Myocyte (in vitro differentiated cells): ENCODE measurements at regions not wholly inside any gene's neighbourhood (a gene's known extent, or its start where the extent isn't known, plus 50 kb on each side); places are given as distances from the start of the nearest gene placed in this dataset.

Source experiments
- DNase-seq: peaks from one replicate; pipeline ENCODE4 v3.0.0-alpha.2; 2012; ENCODE audit warnings: low read depth

- DNase-seq = no peak
Observed at GRCh38 chr22:49075150-49075549, 752.5 kb downstream of the BRD1 start.

GRCh38 chr22:49073873-49074417, 753.7 kb downstream of the BRD1 start:
- DNase-seq = no peak

DNA sequence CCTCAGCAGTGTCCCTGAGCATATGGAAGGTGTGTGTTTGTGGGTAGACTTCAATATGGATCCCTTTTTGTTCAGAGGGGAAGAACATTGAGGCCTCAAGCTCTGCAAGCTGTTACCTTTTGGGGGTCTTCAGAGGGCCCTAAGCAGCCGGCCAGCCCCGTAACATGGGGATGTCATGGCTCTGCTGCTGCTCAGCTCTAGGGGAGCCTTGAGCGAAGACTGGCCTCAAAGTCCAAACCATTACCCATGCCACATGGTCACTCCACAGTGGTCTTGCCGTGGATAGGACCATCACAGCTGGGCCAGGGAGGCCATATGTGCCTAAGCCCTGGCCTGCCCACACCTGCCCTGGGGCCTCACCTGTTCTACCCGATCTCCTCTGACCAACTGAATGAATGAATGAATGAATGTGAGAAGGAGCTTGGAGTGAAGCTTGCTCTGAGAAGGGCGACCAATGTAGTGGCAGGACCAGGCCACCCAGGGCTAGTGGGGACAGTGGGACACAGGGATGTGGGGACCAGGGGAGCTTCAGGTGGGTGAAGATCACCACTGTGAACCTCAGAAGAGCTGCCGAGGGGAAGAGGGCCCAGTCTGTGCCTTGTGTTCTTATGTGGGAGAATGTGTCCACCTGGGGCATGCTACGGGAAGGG, 754.6 kb downstream of the BRD1 start:
- DNase-seq = no peak

- no peak for DNase-seq
Observed at GRCh38 chr22:49070501-49070900, 757.2 kb downstream of the BRD1 start.

GRCh38 chr22:49068861-49069500, 758.7 kb downstream of the BRD1 start:
- no peak for DNase-seq

GRCh38 chr22:49067504-49067903, 760.2 kb downstream of the BRD1 start:
- no peak for DNase-seq

DNA sequence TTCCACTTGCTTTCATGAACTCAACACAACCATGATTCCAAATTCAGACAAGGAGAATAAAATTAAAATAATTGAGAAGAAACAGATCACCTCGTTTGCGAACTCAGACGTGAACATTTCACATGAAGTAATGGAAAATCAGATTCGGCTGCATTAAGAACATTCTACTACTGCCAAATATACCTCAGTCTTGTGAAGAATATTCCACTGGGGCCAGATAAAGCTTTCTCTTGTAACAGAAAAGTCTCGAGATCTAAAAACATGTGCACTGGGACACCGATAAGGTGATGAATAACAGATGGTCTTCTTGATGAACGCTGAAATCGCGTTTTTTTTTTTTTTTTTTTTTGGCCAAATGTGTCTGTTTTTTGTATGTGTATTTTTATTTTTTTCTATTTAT, 761.1 kb downstream of the BRD1 start:
- no peak for DNase-seq

DNA sequence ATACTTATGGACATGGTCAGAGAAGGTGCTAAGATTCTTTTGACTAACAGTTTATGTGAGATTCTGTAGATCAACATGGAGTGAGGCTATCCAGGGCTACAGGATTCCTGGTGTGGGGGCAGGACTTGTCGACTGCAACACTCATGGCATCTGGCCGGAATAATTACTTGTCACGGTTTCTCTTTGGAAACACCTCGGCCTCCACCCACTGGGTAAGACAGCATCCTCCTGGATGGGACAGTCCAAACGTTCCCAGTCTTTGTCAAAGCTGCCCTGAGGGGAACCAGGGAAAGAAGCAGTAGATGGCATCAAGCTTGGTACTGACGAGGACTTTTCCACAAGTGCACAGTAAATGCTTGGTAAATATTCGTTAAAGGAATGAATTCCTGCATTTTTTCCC, 762.8 kb downstream of the BRD1 start:
- no peak for DNase-seq

- DNase-seq = no peak
Observed at GRCh38 chr22:49063545-49063890, 764.2 kb downstream of the BRD1 start.

DNA sequence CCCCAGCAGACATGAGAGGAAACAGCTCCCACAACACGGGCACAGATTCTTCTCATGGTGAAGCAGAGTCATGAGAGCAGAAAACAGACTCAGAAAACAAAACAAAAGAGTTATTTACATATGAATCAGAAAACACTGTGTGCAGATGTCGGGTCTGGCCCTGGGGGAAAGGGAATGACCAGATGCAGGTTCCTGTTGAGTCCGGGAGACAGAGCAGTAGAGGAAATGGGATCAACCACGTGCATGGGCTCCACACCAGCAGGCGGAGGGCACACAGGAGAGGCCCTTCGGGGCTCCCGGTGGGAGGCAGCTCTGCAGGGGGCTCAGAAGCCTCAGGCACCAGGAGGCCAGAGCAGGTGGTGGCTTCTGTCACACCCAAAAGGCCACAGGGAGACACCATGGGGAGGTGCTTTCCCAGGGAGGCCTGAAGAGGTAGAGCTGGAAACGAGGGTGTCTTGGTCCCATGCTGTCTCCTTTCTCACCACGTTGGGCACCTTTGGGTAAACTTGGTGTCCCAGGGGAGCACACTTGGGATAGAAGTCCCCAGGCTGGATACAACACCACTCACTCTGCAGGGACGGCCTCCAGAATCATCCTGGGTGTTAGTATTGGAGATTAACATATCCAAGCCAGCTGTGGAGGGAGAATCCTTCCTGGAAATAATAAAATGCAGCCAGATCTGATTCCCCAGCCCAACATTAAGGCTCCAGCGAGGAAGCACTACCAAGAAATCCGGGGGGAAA, 764.7 kb downstream of the BRD1 start:
- DNase-seq = no peak

DNA sequence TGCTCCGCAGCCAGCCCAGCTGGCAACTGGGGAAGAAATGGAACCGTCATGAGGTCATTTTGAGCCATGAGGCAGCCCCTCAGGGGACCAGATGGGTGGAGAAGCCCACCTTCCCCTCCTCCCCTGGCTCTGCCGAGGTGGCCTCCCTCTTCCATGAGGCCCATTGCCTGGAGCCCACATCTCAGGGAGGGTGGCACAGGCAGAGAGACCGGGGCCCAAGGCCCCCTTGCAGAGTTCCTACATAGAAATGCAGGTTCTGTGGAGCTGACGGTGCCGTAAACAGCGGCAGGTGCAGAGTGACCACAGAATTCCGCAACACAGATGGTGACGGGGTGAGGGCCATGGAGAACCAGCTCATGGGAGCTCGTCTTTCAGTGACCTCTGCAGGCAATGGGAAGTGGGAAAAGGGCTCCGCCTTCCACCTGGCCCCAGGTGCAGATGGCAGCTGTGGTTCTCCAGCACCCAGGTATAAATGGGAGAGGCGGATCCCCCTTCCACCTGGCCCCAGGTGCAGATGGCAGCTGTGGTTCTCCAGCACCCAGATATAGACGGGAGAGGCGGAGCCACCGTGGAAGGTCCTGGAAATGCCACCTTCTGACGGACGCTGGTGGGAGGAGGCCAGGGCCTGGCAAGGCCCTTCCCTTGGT, 765.4 kb downstream of the BRD1 start:
- no peak for DNase-seq

DNA sequence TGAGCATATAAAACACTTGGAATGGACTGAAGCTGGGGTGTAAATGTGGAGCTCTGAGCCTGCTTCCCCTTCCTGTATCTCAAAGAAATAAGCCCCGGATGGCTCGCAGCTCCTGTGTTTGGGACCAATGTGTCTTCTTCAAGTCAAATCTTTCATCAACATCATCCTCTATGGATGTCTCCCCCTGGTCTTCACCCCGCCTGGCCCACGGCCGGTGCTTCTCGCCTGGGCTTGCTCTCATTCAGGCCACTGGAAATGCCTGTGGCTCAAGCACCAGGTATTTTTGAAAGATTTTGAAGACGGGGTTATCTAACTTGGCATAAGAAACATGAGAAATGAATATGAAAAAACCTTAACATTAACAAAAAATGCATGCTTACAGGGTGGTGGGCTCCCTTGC, 769.8 kb downstream of the BRD1 start:
- DNase-seq = no peak

- DNase-seq = no peak
Observed at GRCh38 chr22:49056301-49056700, 771.4 kb downstream of the BRD1 start.

DNA sequence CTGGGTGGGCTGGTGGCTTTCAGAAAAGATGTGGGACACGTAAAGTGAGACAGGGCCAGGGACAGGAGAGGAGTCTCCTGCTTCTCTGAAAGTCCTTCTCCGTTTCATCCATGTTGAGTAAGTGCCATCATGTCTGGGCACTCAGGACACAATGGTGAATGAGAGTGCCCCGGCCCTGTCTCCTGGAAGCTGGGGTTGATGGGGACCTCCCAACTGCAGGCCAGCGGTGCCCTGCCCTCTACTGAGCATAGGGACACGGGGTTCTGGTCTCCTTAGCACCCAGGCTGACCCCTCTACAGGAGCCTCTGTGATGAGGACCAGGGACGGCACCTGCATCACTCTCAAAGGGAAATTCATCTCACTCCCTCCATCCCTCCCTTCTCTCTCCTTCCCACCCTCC, 772.3 kb downstream of the BRD1 start:
- DNase-seq = no peak

DNA sequence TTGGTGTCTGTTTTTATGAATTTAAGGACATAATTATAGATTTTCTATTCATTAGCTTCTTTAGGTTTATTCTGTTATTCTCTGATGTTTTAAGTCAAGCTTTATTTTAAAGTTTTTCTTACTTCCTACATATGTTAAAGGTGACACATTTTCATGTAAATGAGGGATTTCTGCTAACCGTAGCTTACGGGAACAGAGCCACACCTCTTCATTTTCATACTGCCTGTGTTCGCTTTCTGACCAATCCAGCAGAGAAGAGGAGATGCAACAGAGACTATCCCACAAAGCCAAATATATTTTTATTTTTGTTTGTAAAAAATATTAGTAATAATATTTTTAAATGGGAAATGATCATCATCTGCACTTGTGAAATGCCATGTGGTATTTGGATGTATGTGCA, 774.1 kb downstream of the BRD1 start:
- no peak for DNase-seq

- DNase-seq = no peak
Observed at GRCh38 chr22:49052560-49052959, 775.1 kb downstream of the BRD1 start.

DNA sequence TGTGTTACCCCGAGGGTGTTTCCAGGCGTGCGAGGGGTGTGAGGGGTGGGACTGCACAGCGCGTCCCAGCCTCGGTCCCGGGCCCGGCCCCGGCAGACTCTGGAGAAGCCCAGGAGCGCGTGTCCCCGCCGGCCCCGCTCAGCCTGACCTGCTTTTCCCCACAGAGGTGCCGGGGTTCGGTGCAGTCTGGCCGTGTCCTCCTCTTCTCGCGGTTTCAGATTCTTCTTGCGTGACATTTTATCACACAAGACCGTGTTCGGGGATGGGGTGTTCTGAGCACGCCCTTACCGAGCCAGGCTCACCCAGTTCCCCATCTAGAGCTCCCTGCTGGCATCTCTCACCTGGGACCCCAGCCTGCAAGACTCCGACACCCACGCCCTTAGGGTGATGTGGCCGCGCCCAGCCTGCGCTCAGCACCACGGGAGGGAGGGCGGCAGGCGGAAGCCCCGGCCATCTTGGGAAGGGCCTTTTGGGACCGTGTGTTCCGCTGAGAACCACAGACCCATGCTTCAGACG, 775.6 kb downstream of the BRD1 start:
- DNase-seq = no peak

GRCh38 chr22:49051491-49052022, 776.1 kb downstream of the BRD1 start:
- DNase-seq = no peak

GRCh38 chr22:49049691-49050090, 778.0 kb downstream of the BRD1 start:
- DNase-seq = no peak

DNA sequence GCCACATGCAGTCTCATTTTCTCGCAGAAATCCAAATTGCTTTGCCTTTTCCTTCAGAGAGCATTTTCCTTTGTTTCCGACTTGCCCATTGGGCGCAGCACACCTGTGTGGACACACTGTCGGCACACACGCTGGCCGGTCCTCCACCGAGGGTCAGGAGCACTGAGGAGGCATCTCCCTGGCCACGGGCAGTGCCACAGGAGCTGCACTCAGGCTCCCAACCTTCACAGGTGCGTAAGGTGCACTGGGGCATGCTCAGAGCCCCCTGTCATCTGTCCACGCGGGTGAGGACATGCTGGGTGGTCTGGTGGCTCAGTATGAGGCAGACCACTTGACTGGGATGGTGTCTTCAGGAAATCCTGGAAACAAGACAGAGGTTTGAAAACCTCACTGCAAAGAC, 779.1 kb downstream of the BRD1 start:
- no peak for DNase-seq

- no peak for DNase-seq
Observed at GRCh38 chr22:49047447-49047846, 780.2 kb downstream of the BRD1 start.
